GM23338 (cell line): ENCODE measurements at regions not wholly inside any gene's neighbourhood (a gene's known extent, or its start where the extent isn't known, plus 50 kb on each side); places are given as distances from the start of the nearest gene placed in this dataset.
"Not testable (repeated sequence)": the region's sequence is repeated elsewhere in the genome, so short reads cannot be mapped to it uniquely, and the experiment has no call there.

ENCODE experiments used
- CREB1 ChIP-seq: fragments of 250-450 bp; sonication (Bioruptor Pico); IDR thresholded peaks from 2 replicates; pipeline ENCODE4 v1.5.0; 2020; ENCODE audit warnings: low read depth, mild to moderate bottlenecking, moderate library complexity
- EZH2 ChIP-seq: fragments of 200-600 bp; sonication (generic); IDR thresholded peaks from one replicate; pipeline ENCODE4 v1.8.0; 2017; ENCODE audit warnings: antibody characterized with exemption, mild to moderate bottlenecking, low read depth; ENCODE audit not compliant: unreplicated experiment
- EZH2phosphoT487 ChIP-seq: fragments of 200-600 bp; sonication (generic); IDR thresholded peaks from one replicate; pipeline ENCODE4 v1.8.1; 2018; ENCODE audit warnings: antibody characterized with exemption; ENCODE audit not compliant: unreplicated experiment
- JUNB ChIP-seq: IDR thresholded peaks from one replicate; pipeline ENCODE4 v1.6.1; 2016; ENCODE audit warnings: antibody characterized with exemption; ENCODE audit not compliant: unreplicated experiment
- POLR2AphosphoS5 ChIP-seq: IDR thresholded peaks from 2 replicates; pipeline ENCODE4 v1.6.1; 2016; ENCODE audit warnings: antibody characterized with exemption, low read depth
- ZNF114 ChIP-seq: fragments of 250-450 bp; sonication (Bioruptor Pico); IDR thresholded peaks from 2 replicates; pipeline ENCODE4 v1.5.0; 2020; ENCODE audit warnings: mild to moderate bottlenecking, moderate library complexity
- TF ChIP-seq, protein P1 (sequence below), 2 experiments: fragments of 200-600 bp in 1 of 2; sonication (generic) in 1 of 2; conservative IDR thresholded peaks; 2 replicates each; pipeline versions ENCODE4 v1.5.1 to v1.6.1; 2016 to 2017; ENCODE audit warnings: antibody characterized with exemption in 2 of 2, low read depth in 2 of 2, mild to moderate bottlenecking in 2 of 2, moderate library complexity in 1 of 2
- TF ChIP-seq, protein P2 (sequence below): IDR thresholded peaks from one replicate; pipeline ENCODE4 v1.6.1; 2018; ENCODE audit warnings: antibody characterized with exemption; ENCODE audit not compliant: unreplicated experiment
- TF ChIP-seq, protein P3 (sequence below): IDR thresholded peaks from 2 replicates; pipeline ENCODE4 v1.6.1; 2016; ENCODE audit warnings: antibody characterized with exemption
- TF ChIP-seq, protein P4 (sequence below): fragments of 250-450 bp; sonication (Bioruptor Pico); IDR thresholded peaks from 2 replicates; pipeline ENCODE4 v1.5.0; 2020; ENCODE audit warnings: mild to moderate bottlenecking, moderate library complexity

DNA sequence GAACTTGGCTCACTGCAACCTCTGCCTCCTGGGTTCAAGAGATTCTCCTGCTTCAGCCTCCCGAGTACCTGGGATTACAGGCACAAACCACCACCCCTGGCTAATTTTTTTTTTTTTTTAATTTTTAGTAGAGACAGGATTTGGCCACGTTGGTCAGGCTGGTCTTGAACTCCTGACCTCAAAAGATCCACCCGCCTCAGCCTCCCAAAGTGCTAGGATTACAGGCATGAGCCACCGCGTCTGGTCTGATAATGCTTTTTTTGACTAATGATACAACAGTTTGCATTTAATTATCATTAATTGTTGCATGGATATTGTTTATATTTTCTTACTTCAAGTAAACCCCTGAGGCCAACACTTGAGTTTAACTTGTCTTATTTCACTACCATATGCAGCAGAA lies 286.6 kb downstream of the CYRIA start:
- TF ChIP-seq EZH2; CREB1 (CRISPR knock-in tag); POLR2AphosphoS5; EZH2phosphoT487; JUNB; ZNF114: not testable (repeated sequence)
- TF ChIP-seq, protein P1, sequence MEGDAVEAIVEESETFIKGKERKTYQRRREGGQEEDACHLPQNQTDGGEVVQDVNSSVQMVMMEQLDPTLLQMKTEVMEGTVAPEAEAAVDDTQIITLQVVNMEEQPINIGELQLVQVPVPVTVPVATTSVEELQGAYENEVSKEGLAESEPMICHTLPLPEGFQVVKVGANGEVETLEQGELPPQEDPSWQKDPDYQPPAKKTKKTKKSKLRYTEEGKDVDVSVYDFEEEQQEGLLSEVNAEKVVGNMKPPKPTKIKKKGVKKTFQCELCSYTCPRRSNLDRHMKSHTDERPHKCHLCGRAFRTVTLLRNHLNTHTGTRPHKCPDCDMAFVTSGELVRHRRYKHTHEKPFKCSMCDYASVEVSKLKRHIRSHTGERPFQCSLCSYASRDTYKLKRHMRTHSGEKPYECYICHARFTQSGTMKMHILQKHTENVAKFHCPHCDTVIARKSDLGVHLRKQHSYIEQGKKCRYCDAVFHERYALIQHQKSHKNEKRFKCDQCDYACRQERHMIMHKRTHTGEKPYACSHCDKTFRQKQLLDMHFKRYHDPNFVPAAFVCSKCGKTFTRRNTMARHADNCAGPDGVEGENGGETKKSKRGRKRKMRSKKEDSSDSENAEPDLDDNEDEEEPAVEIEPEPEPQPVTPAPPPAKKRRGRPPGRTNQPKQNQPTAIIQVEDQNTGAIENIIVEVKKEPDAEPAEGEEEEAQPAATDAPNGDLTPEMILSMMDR (conservative IDR thresholded peaks at IDR 0.05; ENCODE audit: low read depth in 2 of 2): not testable (repeated sequence)
- TF ChIP-seq, protein P2, sequence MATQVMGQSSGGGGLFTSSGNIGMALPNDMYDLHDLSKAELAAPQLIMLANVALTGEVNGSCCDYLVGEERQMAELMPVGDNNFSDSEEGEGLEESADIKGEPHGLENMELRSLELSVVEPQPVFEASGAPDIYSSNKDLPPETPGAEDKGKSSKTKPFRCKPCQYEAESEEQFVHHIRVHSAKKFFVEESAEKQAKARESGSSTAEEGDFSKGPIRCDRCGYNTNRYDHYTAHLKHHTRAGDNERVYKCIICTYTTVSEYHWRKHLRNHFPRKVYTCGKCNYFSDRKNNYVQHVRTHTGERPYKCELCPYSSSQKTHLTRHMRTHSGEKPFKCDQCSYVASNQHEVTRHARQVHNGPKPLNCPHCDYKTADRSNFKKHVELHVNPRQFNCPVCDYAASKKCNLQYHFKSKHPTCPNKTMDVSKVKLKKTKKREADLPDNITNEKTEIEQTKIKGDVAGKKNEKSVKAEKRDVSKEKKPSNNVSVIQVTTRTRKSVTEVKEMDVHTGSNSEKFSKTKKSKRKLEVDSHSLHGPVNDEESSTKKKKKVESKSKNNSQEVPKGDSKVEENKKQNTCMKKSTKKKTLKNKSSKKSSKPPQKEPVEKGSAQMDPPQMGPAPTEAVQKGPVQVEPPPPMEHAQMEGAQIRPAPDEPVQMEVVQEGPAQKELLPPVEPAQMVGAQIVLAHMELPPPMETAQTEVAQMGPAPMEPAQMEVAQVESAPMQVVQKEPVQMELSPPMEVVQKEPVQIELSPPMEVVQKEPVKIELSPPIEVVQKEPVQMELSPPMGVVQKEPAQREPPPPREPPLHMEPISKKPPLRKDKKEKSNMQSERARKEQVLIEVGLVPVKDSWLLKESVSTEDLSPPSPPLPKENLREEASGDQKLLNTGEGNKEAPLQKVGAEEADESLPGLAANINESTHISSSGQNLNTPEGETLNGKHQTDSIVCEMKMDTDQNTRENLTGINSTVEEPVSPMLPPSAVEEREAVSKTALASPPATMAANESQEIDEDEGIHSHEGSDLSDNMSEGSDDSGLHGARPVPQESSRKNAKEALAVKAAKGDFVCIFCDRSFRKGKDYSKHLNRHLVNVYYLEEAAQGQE: not testable (repeated sequence)
- TF ChIP-seq, protein P3, sequence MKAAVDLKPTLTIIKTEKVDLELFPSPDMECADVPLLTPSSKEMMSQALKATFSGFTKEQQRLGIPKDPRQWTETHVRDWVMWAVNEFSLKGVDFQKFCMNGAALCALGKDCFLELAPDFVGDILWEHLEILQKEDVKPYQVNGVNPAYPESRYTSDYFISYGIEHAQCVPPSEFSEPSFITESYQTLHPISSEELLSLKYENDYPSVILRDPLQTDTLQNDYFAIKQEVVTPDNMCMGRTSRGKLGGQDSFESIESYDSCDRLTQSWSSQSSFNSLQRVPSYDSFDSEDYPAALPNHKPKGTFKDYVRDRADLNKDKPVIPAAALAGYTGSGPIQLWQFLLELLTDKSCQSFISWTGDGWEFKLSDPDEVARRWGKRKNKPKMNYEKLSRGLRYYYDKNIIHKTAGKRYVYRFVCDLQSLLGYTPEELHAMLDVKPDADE: not testable (repeated sequence)
- TF ChIP-seq, protein P4, sequence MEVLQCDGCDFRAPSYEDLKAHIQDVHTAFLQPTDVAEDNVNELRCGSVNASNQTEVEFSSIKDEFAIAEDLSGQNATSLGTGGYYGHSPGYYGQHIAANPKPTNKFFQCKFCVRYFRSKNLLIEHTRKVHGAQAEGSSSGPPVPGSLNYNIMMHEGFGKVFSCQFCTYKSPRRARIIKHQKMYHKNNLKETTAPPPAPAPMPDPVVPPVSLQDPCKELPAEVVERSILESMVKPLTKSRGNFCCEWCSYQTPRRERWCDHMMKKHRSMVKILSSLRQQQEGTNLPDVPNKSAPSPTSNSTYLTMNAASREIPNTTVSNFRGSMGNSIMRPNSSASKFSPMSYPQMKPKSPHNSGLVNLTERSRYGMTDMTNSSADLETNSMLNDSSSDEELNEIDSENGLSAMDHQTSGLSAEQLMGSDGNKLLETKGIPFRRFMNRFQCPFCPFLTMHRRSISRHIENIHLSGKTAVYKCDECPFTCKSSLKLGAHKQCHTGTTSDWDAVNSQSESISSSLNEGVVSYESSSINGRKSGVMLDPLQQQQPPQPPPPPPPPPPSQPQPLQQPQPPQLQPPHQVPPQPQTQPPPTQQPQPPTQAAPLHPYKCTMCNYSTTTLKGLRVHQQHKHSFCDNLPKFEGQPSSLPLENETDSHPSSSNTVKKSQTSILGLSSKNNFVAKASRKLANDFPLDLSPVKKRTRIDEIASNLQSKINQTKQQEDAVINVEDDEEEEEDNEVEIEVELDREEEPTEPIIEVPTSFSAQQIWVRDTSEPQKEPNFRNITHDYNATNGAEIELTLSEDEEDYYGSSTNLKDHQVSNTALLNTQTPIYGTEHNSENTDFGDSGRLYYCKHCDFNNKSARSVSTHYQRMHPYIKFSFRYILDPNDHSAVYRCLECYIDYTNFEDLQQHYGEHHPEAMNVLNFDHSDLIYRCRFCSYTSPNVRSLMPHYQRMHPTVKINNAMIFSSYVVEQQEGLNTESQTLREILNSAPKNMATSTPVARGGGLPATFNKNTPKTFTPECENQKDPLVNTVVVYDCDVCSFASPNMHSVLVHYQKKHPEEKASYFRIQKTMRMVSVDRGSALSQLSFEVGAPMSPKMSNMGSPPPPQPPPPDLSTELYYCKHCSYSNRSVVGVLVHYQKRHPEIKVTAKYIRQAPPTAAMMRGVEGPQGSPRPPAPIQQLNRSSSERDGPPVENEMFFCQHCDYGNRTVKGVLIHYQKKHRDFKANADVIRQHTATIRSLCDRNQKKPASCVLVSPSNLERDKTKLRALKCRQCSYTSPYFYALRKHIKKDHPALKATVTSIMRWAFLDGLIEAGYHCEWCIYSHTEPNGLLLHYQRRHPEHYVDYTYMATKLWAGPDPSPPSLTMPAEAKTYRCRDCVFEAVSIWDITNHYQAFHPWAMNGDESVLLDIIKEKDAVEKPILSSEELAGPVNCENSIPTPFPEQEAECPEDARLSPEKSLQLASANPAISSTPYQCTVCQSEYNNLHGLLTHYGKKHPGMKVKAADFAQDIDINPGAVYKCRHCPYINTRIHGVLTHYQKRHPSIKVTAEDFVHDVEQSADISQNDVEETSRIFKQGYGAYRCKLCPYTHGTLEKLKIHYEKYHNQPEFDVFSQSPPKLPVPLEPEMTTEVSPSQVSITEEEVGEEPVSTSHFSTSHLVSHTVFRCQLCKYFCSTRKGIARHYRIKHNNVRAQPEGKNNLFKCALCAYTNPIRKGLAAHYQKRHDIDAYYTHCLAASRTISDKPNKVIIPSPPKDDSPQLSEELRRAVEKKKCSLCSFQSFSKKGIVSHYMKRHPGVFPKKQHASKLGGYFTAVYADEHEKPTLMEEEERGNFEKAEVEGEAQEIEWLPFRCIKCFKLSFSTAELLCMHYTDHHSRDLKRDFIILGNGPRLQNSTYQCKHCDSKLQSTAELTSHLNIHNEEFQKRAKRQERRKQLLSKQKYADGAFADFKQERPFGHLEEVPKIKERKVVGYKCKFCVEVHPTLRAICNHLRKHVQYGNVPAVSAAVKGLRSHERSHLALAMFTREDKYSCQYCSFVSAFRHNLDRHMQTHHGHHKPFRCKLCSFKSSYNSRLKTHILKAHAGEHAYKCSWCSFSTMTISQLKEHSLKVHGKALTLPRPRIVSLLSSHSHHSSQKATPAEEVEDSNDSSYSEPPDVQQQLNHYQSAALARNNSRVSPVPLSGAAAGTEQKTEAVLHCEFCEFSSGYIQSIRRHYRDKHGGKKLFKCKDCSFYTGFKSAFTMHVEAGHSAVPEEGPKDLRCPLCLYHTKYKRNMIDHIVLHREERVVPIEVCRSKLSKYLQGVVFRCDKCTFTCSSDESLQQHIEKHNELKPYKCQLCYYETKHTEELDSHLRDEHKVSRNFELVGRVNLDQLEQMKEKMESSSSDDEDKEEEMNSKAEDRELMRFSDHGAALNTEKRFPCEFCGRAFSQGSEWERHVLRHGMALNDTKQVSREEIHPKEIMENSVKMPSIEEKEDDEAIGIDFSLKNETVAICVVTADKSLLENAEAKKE: not testable (repeated sequence)
